Stimulated activated naive B cell treated with anti-CD40 and anti-IgM and Interleukin-4, amounts not matched to agents 10 μg/mL and 1 μg/mL and 100 μg/mL, for 72 hours (primary cell): ENCODE measurements at regions not wholly inside any gene's neighbourhood (a gene's known extent, or its start where the extent isn't known, plus 50 kb on each side); places are given as distances from the start of the nearest gene placed in this dataset.
"Not testable (repeated sequence)": the region's sequence is repeated elsewhere in the genome, so short reads cannot be mapped to it uniquely, and the experiment has no call there.

Experiments used
- ATAC-seq, 2 donors: fragments of 150-1000 bp; cut with Tn5 transposase; replicated peaks; 2 replicates each; pipeline ENCODE4 v1.10.0; 2021; ENCODE audit warnings: moderate library complexity in 1 of 2
- DNase-seq: peaks from one replicate; pipeline ENCODE4 v3.0.0; 2021
- H3K27ac Mint-ChIP-seq: one replicate; pipeline ENCODE4 v1.8.0; 2022; ENCODE audit warnings: mild to moderate bottlenecking, mixed read lengths
- H3K27me3 Mint-ChIP-seq, 2 donors: one replicate each; pipeline ENCODE4 v1.8.0; 2022; ENCODE audit warnings: mixed read lengths in 2 of 2
- H3K36me3 Mint-ChIP-seq, 2 donors: one replicate each; pipeline ENCODE4 v1.8.0; 2022; ENCODE audit warnings: mixed read lengths in 2 of 2, mild to moderate bottlenecking in 1 of 2
- H3K4me1 Mint-ChIP-seq, 2 donors: one replicate each; pipeline ENCODE4 v1.8.0; 2022; ENCODE audit warnings: mixed read lengths in 2 of 2, mild to moderate bottlenecking in 1 of 2
- H3K4me3 Mint-ChIP-seq, 2 donors: one replicate each; pipeline ENCODE4 v1.8.0; 2022; ENCODE audit warnings: mild to moderate bottlenecking in 2 of 2, mixed read lengths in 2 of 2, moderate library complexity in 1 of 2
- H3K9me3 Mint-ChIP-seq, 2 donors: one replicate each; pipeline ENCODE4 v1.8.0; 2022; ENCODE audit warnings: mixed read lengths in 2 of 2, mild to moderate bottlenecking in 1 of 2

DNA sequence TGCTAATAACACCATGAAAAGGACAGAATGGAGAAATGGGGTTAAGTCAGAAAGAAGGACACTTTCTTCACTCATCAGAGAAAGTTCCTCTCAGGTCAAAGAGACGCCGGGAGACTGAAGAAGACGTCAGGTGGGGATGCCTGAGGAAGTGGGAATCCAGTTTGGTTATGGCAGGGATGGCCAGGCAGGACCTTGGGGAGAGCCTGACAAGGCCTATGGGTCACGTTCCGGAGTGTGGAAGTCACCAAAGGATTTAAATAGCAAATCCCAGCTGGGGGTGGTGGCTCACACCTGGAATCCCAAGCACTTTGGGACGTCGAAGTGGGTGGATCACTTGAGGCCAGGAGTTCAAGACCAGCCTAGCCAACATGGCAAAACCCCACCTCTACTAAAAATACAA lies 432.7 kb upstream of the SMIM21 start:
- no peak for DNase-seq
- Mint-ChIP-seq H3K27ac (no peak overlapping the region), H3K4me3 (no peak overlapping the region), H3K4me1 (no peaks in the 10 kb centered on the region), H3K36me3 (no peaks in the 10 kb centered on the region), H3K9me3 (peaks cover 5 to 9% of the 10 kb centered on the region in 2 donors), H3K27me3 (peaks cover 10 to 11% of the 10 kb centered on the region in 2 donors)
- ATAC-seq, result no peak

DNA sequence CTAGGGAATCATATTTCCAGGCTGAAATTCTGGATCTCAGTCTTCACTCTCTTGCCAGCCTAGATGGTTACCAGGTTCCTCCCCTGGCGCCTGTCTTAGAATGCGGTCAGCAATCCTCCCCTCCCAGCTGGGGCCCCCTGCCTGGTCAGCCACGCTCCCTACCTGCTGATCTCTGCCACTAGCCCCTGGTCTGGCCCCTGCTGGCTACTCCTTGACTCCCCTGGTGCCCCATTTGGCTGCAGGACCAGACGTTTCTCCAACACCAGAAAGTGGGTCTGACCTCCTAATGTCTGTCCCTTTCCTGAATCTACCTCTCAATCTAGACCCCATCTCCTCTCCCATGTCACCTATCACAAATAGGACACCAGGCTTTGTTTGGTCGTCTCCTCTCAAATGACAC lies 432.0 kb upstream of the SMIM21 start:
- ATAC-seq (no peak), DNase-seq (no peak)
- no peak overlapping the region for H3K27ac Mint-ChIP-seq
- H3K27me3 Mint-ChIP-seq, result peaks cover 10 to 11% of the 10 kb centered on the region in 2 donors
- no peaks in the 10 kb centered on the region for H3K4me1 Mint-ChIP-seq
- H3K9me3 Mint-ChIP-seq, result peaks cover 4 to 5% of the 10 kb centered on the region in 2 donors
- H3K4me3 Mint-ChIP-seq, result no peak overlapping the region
- H3K36me3 Mint-ChIP-seq, result no peaks in the 10 kb centered on the region

DNA sequence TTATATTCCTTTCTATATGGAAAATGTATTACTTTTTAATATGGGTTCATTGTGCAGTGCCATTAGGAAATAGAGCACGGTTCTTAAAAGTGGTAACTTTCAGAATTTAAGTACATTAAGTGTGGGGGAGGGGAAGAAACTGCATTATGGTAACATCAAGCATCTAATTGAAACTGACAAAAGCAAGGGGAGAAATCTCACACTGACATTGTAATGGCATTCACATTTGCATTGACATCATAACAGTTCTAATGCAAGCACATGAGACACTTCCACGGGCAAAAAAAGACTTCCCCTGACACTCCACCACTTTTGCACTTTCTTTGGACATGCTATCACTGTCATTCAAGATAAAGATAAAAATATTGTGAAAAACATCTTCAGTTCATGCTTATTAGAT lies 431.3 kb upstream of the SMIM21 start:
- peaks cover 10 to 11% of the 10 kb centered on the region in 2 donors for H3K27me3 Mint-ChIP-seq
- no peak overlapping the region for H3K27ac Mint-ChIP-seq
- H3K4me3 Mint-ChIP-seq, result no peak overlapping the region
- no peaks in the 10 kb centered on the region for H3K4me1 Mint-ChIP-seq
- H3K36me3 Mint-ChIP-seq, result no peaks in the 10 kb centered on the region
- H3K9me3 Mint-ChIP-seq, result peaks cover 3 to 5% of the 10 kb centered on the region in 2 donors
- DNase-seq (no peak), ATAC-seq (no peak)

DNA sequence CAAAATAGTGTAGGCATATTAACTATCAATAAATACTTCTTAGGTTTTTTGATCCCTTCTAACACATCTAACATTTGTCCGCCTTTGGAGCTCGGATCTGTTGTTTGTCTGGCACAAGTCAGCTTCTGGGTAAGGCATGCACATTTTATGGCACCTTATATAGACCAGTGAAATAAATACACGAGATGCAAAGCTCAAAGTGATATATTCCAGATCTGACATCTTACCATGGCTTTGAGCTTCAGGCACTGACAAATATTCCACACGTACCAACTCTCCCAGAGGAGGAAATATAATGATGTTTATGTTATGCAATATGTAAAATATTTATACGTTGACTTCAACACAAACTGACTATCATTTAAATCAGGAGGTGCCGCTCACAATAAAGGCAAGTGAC lies 430.1 kb upstream of the SMIM21 start:
- Mint-ChIP-seq H3K9me3 (peaks cover 3 to 5% of the 10 kb centered on the region in 2 donors), H3K27ac (no peak overlapping the region), H3K27me3 (peaks cover 10 to 11% of the 10 kb centered on the region in 2 donors), H3K4me3 (no peak overlapping the region), H3K36me3 (no peaks in the 10 kb centered on the region), H3K4me1 (no peaks in the 10 kb centered on the region)
- DNase-seq (no peak), ATAC-seq (no peak)

DNA sequence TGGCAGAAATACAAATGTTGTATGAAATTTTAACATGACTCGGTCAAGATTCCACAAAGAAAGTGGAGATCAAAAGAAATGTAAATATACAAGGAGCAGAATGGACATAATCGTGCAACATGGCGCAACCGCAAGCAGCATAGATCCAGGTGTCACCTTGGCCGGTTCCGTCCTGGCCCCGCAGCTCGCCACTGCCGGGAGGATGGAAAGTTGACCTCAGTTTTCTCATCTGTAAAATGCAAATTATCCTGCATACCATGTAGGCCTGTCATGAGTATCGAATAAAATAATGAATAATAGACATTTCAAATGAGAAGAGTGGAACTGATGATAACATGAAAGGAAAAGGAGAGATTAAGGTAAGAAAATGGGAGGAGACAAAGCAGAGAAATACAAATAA lies 427.3 kb upstream of the SMIM21 start:
- ATAC-seq (no peak), DNase-seq (no peak)
- Mint-ChIP-seq H3K27ac (no peak overlapping the region), H3K9me3 (no peaks in the 10 kb centered on the region), H3K36me3 (no peaks in the 10 kb centered on the region), H3K4me3 (no peak overlapping the region), H3K4me1 (no peaks in the 10 kb centered on the region), H3K27me3 (peaks cover 4 to 5% of the 10 kb centered on the region in 2 donors)

DNA sequence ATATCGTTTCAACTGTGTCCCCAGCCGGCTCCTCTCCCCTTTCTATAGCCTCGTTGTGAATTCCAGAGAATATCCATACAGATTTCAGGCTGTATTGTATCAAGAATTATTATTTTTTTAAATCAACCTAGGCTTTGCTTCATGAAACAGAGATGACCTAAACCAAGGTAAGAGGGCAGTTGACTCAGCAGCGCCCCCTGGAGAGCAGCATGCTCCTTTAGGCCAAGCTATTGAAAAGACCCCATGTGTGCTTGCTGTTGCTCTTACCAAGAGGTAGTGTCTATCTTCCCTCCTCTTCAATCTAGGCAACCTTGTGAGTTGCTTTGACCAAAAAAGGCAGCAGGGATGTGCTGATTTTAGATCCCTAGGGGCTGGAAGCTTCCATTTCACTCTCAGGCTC lies 426.7 kb upstream of the SMIM21 start:
- Mint-ChIP-seq H3K27ac (no peak overlapping the region), H3K9me3 (no peaks in the 10 kb centered on the region), H3K4me3 (no peak overlapping the region), H3K36me3 (no peaks in the 10 kb centered on the region), H3K27me3 (no peaks in the 10 kb centered on the region), H3K4me1 (no peaks in the 10 kb centered on the region)
- no peak for ATAC-seq
- DNase-seq, result no peak

DNA sequence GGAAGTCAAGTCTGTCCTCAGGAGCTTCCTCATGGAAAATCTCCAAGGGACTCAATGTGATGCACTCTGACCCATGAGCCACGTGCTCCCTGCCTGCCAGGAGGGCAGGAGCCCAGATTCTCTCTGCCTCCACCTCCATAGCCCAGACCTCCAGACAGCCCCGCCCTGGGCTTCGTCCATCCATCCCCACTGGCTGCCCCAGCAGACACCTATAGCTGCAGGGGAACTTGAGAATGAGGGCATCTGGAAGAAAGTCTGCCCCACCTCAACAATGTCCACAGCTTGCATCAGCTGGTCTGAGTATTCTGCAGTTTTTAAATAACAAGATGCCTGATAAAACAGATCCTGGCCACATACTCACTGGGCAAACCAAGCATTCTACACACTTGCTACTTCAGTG lies 418.8 kb upstream of the SMIM21 start:
- no peaks in the 10 kb centered on the region for H3K4me1 Mint-ChIP-seq
- ATAC-seq (no peak), DNase-seq (no peak)
- H3K27ac Mint-ChIP-seq, result no peak overlapping the region
- H3K36me3 Mint-ChIP-seq, result no peaks in the 10 kb centered on the region
- H3K4me3 Mint-ChIP-seq, result no peak overlapping the region
- peaks cover 0 to 4% of the 10 kb centered on the region in 2 donors for H3K9me3 Mint-ChIP-seq
- H3K27me3 Mint-ChIP-seq, result no peaks in the 10 kb centered on the region

DNA sequence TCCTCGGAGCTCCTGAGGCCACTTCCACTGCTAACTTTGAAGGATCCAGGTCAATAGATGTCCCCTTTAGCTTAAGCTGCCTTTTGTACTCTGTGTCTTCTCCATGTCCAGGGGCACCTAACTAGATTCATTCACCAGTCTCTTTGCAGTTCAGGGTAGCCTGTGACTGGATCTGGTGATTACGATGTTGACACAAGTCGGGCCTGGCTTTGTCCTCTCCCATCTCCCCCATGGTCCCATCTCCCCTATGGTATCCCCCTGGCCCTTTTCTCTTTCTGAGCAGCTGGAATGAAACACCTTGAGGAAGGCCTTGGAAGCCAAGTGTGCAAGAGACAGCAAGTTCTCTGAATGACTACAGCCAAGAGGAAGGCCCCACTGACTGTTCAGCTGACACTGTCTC lies 417.9 kb upstream of the SMIM21 start:
- Mint-ChIP-seq H3K27me3 (no peaks in the 10 kb centered on the region), H3K4me3 (no peak overlapping the region), H3K36me3 (no peaks in the 10 kb centered on the region), H3K27ac (no peak overlapping the region), H3K4me1 (no peaks in the 10 kb centered on the region), H3K9me3 (peaks cover 0 to 4% of the 10 kb centered on the region in 2 donors)
- ATAC-seq (no peak), DNase-seq (no peak)

DNA sequence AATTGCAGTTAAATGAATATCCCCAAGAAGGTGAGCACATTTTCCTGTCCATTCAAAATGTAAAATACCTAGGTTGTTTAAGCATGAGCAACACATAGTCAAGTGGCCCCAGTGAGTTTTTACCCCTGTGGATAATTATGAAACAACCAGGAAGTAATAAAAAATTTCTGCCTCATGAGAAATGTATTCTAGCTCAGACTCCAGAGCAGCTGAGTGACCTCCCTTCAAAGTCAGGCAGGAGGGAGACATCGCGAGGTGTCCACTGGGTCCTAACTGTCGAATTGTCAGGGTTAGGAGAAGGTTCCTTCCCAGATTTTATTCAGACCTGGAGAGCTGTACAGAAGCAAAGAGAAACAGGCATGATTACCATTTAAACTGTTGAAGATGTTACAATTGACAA lies 416.6 kb upstream of the SMIM21 start:
- ATAC-seq, result no peak
- no peaks in the 10 kb centered on the region for H3K27me3 Mint-ChIP-seq

DNA sequence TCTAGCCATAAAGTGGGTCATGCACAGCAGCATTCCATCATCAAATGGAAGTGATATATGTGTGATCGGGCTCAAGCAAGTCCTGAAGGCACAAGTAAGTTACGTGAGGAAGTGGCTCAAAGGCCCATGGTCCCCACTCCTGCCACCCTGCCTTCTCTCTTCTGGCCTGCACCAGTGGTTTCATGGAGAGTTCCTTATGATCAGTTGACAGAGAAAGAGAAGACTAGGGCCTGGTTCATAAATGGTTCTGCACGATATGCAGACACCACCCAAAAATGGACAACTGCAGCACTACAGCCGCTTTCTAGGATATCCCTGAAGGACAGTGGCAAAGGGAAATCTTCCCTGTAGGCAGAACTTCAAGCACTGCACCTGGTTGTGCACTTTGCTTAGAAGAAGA lies 412.6 kb upstream of the SMIM21 start:
- no peaks in the 10 kb centered on the region for H3K36me3 Mint-ChIP-seq
- no peak for ATAC-seq

More for the DNA sequence above, 416.6 kb upstream of the SMIM21 start:
- H3K27ac Mint-ChIP-seq, result no peak overlapping the region
- H3K4me3 Mint-ChIP-seq, result no peak overlapping the region
- H3K9me3 Mint-ChIP-seq, result peaks cover 0 to 4% of the 10 kb centered on the region in 2 donors
- H3K4me1 Mint-ChIP-seq, result no peaks in the 10 kb centered on the region
- DNase-seq, result no peak
- no peaks in the 10 kb centered on the region for H3K36me3 Mint-ChIP-seq

DNA sequence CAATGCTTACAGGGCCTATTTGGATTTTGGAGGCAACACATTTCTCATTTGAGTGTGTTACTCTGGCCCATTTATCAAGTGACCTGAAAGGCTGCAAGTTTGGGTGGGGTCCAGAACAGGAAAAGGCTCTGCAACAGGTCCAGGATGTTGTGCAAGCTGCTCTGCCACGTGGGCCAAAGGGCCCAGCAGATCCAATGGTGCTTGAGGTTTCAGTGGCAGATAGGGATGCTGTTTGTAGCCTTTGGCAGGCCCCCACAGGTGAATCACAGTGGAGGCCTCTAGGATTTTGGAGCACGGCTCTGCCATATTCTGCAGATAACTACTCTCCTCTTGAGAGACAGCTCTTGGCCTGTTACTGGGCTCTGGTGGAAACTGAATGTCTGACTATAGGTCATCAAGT lies 412.2 kb upstream of the SMIM21 start:
- ATAC-seq, H3K4me1 Mint-ChIP-seq, H3K9me3 Mint-ChIP-seq, H3K36me3 Mint-ChIP-seq, H3K27ac Mint-ChIP-seq, DNase-seq, H3K4me3 Mint-ChIP-seq, H3K27me3 Mint-ChIP-seq: not testable (repeated sequence)

More for the DNA sequence above, 412.6 kb upstream of the SMIM21 start:
- Mint-ChIP-seq H3K4me1 (no peaks in the 10 kb centered on the region), H3K9me3 (no peaks in the 10 kb centered on the region), H3K4me3 (no peak overlapping the region), H3K27ac (no peak overlapping the region), H3K27me3 (no peaks in the 10 kb centered on the region)
- DNase-seq, result no peak

DNA sequence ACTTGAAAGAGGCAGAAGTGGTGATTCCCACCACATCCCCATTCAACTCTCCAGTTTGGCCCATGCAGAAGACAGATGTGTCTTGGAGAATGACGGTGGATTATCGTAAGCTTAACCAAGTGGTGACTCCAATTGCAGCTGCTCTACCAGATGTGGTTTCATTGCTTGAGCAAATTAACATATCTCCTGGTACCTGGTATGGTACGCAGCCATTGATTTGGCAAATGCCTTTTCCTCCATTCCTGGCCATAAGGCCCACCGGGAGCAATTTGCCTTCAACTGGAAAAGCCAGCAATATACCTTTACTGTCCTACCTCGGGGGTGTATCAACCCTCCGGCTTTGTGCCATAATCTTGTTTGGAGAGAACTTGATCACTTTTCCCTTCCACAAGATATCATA lies 411.5 kb upstream of the SMIM21 start:
- Mint-ChIP-seq H3K27me3 (no peaks in the 10 kb centered on the region), H3K4me1 (no peaks in the 10 kb centered on the region), H3K36me3 (no peaks in the 10 kb centered on the region), H3K9me3 (no peaks in the 10 kb centered on the region), H3K4me3 (no peak overlapping the region), H3K27ac (no peak overlapping the region)
- DNase-seq (no peak), ATAC-seq (no peak)

DNA sequence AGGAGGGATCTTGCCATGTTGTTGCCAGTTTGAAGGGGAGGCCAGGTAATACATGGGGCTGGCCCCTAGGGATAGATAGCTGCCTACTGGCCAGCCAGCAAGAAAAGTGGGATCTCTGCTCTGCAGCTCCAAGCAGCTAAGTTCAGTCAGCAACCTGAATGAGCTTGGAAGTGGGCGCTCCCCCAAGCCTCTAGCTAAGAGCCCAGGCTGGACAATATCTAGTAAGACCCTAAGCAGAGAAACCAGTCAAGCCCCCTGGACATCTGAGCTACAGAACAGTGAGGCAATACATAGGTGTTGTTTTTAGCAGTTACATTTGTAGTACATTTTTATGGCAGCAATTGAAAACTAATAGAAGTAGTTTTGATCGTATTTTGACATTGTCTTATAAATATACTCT lies 409.8 kb upstream of the SMIM21 start:
- ATAC-seq (no peak), DNase-seq (no peak)
- no peak overlapping the region for H3K27ac Mint-ChIP-seq
- no peak overlapping the region for H3K4me3 Mint-ChIP-seq
- H3K4me1 Mint-ChIP-seq, result no peaks in the 10 kb centered on the region
- no peaks in the 10 kb centered on the region for H3K36me3 Mint-ChIP-seq
- H3K27me3 Mint-ChIP-seq, result no peaks in the 10 kb centered on the region
- H3K9me3 Mint-ChIP-seq, result peaks cover 0 to 4% of the 10 kb centered on the region in 2 donors

DNA sequence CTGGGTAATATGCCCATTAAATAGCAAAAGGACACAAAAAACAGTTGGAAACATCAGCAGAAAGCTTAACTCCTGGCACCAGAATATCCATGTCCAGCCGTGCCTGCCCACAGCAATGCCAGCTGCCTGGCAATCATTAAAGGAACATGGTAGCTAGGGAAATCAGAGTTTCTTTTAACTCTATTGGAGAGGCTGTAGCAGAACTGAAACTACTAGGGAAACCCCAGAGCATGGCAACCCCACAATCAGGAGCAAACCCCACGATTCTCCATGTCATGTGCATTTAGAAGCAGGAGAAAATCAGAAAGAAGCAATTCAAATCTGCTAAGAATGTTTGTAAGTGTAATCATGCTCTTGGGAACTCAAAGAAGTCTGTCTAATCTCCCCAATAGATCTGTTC lies 409.0 kb upstream of the SMIM21 start:
- H3K27ac Mint-ChIP-seq, result no peak overlapping the region
- no peaks in the 10 kb centered on the region for H3K36me3 Mint-ChIP-seq
- no peak for ATAC-seq
- H3K27me3 Mint-ChIP-seq, result no peaks in the 10 kb centered on the region
- DNase-seq, result no peak
- H3K4me3 Mint-ChIP-seq, result no peak overlapping the region
- no peaks in the 10 kb centered on the region for H3K4me1 Mint-ChIP-seq
- H3K9me3 Mint-ChIP-seq, result peaks cover 0 to 4% of the 10 kb centered on the region in 2 donors

DNA sequence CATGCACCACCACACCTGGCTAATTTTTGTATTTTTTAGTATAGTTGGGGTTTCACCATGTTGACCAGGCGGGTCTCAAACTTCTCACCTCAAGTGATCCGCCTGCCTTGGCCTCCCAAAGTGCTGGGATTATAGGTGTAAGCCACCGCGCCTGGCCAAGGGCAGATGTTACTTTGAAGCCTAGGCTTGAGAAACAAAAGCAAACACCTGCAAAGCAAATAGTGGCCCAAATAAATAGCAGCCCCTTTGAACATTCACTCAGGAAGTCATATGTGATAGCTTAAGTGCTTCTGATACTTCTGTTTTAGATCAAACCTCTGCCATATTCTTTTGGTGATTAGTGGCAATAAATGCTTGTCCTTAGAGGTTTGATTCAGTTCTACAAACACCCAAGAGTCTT lies 404.5 kb upstream of the SMIM21 start:
- DNase-seq (no peak), ATAC-seq (no peak)
- Mint-ChIP-seq H3K4me1 (no peaks in the 10 kb centered on the region), H3K9me3 (peaks cover 0 to 4% of the 10 kb centered on the region in 2 donors), H3K36me3 (no peaks in the 10 kb centered on the region), H3K27me3 (no peaks in the 10 kb centered on the region), H3K27ac (no peak overlapping the region), H3K4me3 (no peak overlapping the region)

DNA sequence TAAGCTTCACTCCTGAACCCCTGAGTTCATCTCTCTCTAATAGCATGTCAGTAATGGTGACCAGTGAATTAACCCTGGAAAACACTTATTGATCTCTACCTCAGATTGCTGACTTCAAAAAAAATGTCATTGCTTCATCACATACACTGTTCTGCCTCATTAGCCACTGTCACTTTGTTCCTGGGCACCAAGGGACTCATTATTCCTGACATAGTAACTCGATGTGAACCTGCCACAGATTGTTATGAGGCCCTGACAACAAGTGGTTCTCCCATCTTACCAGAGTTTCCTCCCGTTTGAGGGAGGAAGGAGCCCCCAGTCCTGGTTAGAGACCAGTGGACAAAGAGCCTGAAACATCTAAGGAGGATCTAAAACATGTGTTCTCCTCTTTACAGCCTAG lies 403.3 kb upstream of the SMIM21 start:
- Mint-ChIP-seq H3K27me3 (no peaks in the 10 kb centered on the region), H3K27ac (no peak overlapping the region), H3K4me3 (no peak overlapping the region), H3K9me3 (peaks cover 3 to 4% of the 10 kb centered on the region in 2 donors), H3K4me1 (no peaks in the 10 kb centered on the region), H3K36me3 (no peaks in the 10 kb centered on the region)
- ATAC-seq, result no peak
- no peak for DNase-seq
